NCI-H146 treated with DMSO at 0.1 percent for 48 hours (cell line): ENCODE measurements at regions not wholly inside any gene's neighbourhood (a gene's known extent, or its start where the extent isn't known, plus 50 kb on each side); places are given as distances from the start of the nearest gene placed in this dataset.

Experiments used
- DNase-seq: peaks from one replicate; lab custom pipeline; 2025; ENCODE audit not compliant: unreplicated experiment; lab: John Stamatoyannopoulos, UW

DNA sequence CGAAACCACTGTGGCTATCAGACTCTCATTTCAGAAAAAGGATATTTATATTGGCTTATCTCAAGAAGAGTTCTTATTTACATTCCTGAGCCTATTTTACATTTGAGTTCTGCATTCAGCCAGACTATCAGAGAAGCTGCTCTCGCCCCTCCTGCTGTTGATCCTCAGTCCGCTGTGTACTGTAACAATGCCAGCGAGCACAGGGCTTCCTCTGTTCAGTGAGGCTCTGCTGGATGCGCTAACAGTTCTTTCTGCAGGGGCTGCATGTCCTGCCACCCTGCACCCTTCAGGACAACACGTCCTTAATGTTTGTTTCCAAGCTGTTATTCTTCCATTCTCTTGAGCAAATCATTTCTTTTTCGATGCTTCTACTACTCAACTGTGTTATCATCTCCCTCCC is 463.7 kb upstream of the SGCG start:
- no peak for DNase-seq

DNA sequence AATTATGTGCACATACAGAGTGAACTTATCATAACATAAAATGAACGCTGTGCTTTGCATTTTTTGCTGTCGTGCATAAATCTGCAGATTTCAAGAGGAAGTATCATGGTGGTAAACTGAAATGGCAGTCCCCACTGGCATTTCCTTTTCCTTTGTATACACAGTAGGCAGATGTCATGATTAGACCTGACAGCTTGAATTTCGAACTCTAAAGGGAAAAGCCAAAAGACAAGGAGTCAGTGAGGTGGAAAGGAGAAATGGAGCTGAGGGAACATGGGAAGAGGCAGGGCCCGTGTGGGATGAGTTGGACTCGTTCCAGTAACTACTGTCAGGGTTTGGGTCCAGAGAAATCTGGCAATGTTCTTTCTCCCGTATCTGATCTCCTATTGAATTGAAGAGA is 454.1 kb upstream of the SGCG start:
- DNase-seq, result no peak

DNA sequence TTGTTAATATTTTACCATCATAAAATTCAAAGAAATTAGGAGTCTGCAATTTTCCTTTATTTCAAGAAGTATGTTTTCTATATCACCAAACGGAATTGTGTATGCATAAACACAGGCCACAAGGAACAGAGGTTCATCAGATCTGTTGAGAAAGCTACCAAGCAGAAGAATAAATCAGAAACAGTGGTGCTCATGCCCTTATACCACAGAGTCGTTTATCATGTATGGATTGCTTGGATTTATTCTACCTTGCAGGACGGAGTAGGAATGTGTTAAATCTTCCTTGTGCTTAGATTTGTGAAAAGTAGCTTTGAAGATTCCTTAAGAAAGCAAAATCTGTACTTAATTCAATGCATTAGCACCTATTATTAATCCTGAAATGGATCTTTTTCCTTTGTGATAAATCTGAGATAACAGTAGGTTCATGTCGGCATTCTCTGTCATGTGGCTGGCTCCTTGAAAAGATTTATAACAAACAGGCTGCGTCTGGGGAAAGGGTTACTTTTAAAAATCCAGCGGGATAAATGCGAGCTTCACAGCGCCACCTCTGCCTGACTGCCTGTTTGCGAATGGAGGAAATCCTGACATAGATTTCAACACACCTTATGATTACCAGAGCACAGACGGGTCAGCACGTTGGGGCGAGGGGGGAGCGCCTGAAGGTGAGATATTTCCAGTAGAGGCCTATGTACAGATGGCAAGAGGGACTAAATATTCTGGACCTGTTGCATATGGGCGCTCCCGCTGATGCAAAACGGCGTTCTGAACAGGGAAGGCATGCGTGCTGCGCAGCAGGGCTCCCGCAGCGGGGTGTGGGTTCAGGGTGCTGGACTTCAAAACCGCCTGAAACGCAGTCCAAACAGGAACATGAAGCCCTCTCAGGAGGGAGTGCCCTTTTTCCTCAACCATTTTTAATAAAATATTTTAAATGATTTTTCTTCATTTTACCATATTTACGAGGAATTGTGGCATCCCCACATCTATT is 445.5 kb upstream of the SGCG start:
- DNase-seq, result no peak

DNA sequence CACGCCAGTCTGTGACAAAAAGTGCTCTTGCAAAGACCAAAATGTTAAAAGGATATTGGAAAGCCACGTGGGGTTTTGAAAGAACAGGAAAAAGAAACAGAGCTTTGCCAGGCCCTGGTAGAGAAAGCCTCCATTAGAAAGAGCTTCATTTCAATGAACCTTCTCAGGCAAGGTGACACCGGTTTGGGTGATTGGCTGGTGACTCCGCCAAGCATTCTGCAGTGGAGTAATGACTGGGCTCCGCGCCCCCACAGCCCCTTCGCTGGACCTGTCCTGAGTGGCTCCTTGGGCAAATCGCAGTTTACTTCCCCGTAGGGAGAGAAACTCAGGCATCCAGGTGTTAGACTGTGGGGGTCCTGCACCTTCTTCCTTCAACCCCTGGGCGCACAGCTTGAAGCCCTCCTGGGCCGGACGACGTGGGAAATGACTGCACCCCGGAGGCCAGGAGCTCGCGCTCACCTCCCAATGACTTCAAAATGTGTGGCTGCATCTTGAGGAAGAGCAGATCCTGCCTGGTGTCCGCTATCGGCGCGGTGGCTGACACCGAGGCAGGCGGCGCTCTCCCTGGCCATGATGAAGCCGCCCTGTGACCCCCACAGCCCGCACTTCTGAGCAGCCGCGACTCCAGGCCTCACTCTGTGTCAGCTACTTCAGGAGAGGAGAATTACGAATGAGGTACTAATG is 444.6 kb upstream of the SGCG start:
- DNase-seq, result no peak

DNA sequence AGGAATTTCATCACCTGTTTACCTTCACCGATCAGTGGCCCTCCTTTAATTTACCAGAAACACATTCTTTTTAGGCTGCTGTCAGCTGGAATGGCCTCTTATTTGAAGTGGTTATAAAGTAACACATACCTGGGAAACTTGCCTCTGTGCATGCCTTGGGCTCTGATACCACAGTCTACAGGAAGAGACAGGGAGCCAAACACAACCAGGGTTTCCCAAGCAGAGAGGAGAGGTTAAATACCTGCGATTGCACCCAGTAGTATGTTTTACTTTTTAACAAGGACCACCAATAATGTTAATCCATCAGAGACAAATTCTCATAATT is 444.0 kb upstream of the SGCG start:
- DNase-seq, result no peak

DNA sequence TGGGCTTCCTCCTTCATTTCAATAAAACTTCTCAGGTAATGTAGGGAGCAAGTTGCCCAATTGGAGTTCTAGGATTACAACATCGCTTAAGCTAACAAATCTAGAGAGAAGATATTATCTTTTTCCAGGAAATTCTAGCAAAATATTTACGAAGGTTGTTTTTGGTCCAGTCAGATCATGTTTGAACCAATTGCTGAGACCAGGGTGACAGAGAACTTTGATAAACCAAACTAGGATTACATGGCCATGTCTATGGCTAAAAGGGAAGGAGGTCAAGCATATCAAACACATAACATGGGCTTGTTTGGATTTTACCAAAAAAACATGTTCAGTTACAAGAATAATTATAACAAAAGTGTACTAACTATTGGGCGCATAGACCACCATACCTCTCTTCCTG is 442.4 kb upstream of the SGCG start:
- no peak for DNase-seq

DNA sequence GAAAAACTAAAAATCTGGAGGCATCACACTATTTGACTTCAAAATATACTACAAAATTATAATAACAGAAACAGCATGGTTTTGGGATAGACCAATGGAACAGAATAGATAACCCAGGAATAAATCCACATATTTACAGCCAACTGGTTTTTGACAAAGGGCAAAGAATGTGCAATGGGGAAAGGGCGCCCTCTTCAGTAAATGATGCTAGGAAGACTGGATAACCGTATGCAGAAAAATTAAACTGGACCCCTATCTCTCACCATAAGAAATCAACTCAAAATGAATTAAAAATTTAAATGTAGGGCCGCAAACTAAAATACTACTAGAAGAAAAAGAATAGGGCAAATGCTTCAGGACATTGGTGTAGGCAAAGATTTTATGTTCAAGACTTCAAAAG is 440.5 kb upstream of the SGCG start:
- no peak for DNase-seq

DNA sequence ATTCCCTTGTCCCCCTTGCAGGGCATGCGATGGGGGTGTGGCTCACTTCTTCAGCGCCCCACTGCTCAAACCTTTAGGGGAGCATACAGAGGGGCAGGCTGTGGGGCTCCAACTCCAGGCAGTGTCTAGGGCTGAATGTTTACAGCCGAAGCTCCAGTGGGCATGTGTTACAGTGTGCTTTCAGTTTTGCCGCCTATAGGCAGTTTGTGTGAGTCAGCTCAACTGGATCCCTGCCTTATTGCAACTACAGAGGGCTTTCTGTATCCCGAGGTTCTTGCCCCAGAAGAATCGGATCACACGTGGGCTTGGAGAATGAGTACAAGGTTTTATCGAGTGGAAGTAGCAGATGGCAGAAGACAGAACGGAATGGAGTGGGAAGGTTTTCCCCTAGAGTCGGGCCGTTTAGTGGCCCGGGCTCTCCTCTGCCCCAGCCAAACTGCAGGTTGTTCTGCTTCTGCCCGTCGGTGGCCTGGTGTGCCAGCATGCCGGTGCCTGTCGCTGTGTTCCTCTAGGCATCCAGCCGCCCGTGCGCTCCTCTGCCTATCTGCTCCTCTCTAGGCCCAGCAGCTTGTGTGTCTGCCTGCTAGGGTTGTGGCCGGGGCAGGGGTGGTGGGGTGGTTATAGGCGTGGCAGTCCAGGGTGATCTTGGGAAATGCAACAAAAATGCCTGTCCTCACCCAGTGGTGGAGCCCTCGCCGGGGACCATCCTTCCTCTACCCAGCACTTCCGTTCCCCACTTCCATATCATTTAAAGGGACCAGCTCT is 435.9 kb upstream of the SGCG start:
- DNase-seq, result no peak

DNA sequence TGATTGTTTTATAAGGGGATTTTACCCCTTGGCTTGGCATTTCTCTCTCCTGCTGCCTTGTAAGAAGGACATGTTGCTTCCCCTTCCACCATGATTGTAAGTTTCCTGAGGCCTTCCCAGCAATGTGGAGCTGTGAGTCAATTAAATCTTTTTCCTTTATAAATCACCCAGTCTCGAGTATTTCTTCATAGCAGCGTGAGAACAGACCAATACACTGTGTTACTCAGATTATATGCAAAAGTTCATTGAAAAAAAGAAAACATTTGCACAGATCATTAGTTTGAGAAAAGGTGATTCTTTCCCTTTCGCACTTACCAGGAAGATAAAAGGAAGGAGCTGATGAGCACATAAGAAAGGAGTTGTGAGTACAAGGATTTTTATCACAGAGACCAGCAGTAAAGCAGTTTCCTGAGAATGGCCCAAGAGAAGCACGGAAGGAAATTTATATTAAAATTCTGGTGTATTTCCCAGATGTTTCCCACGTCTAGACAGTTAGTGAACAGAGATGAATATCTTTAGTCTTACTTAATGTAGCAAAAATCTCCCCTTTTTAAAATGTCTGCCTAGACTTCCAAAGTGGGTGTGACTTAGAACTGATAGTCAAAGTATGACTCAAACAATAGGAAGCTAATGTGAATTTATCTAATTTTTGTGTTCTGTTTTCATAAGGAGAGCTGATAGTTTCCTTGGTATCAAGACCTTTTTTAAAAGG is 431.8 kb upstream of the SGCG start:
- DNase-seq, result no peak

DNA sequence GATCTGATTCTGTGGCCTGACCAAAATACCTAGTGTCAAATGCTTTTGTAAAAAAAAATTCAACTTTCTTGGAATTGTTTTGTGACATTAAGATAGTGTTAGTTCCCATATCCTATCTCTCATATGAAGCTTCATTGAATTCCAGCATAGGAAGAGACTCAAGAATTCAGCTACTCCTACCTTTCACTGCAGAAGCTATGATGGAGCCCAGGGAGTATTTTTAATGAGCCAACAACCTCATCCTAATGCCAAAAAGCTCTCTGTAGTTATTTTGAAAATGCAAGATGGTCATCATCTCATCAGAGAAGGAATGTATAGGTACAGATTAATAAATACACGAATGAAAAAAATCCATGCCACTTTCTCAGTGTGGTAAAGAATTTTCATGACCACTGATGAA is 431.2 kb upstream of the SGCG start:
- DNase-seq, result no peak

DNA sequence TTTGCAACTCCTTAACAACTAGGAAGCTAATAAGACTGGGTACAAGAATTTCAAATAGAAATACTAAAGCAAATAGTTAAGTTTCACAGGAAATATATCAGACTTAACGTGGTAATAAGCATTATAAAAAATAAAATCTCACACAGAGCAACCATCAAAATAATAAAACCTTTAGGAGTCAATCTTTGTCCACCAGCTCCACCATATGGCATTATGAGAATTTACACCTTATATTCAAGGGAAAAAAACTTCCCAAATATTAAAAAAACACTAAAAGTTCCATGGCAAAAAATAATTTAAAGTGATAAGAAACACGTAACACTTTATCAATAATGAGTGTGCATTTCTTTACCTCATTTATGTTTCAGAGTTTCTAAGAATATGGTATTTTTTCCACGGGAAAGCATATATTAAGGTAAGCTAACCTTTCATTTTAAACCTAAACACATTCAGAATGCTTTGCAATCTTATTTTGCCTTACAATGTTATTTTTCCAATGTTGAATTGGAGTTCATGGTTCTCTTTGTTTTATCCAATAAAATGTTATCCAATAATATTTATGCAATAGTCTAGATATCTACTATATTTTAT is 423.2 kb upstream of the SGCG start:
- DNase-seq, result no peak

DNA sequence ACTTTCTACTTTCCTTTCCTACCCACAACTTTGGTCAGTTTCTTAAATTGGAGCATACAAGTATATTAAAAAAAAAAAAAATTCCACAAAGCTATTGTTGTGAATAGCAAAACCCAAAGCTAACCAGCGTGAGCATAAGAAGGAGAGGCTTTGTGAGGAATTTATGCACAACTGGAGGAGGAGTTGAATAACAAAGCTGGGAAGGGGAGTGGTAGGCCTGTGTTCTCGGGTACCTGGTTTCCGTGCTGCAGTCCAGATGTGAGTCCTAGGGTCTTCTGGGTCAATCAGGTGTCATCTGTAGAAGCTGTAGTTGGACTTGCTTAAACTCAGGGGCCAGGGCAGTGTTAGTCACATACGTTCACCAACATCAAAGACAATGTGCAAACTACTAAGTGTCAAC is 422.5 kb upstream of the SGCG start:
- DNase-seq, result no peak

DNA sequence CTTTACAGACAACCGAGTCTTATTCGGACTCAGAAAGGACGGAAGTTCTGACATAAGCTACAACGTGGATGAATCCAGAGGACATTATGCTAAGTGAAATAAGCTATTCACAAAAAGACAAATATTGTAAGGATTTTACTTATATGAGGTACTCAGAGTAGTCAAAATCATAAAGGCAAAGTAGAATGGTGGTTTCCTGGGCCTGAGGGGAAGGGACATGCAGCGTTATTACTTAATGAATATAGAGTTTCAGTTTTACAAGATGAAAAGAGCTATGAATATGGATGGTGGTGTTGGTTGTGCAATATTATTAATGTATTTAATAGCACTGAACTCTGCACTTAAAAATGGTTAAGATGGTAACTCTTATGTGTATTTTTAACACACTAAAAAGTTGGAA is 419.1 kb upstream of the SGCG start:
- no peak for DNase-seq

DNA sequence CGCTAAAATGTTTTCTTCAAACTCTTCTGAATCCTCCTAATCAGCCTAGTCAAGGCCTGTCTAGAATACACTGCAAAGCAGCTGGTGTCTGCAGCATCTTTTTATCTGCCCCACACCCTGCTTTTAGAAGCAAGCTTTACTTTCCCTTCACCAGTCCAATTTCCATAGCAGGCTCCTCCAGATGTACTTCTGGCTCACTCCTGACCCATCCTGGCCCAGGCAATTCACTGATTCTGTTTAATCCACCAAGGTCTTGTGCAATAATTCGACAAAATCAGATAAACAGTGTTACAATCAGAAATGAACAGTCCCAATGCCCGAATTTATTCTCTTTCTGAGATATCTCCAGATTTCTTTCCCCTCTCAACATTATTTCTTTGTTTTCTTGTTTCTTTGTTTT is 415.2 kb upstream of the SGCG start:
- DNase-seq, result no peak

DNA sequence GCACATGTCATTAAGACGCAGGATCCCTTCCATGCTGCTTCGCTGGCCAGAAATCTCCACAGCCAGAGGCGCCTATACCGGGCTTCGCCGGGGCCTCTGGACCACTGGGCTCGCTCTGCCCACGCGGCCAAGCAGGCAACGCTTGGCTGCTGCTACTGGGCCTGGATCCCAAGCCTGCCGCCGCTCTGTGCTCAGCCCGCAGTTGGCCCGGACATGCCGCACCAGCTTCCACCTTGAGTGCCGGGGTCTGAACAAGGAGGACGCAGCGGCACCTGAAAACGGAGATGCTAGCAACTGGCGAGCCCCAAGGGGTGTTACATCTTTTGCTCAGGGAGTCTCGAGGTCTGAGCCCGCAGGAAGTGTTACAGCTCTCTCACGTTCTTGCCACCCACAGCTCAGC is 409.9 kb upstream of the SGCG start:
- DNase-seq, result no peak

DNA sequence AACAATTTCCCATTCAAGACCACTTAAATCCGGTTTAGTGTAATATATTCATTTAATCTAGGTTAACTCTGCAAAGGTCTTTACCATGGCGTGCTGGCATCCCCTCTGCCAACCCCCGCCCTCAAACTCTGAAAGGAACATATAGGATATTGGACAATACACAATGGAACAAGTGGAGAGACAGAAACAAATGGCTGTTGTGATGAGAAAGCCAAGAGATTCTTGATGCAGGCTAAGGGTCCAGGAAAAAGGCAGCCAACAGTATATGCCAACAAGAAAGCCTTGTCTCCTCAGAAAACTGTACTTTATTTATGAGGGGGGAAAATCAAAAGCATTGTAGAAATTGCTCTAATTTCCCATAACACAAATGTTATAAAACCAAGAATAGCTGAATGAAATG is 407.3 kb upstream of the SGCG start:
- DNase-seq, result no peak

DNA sequence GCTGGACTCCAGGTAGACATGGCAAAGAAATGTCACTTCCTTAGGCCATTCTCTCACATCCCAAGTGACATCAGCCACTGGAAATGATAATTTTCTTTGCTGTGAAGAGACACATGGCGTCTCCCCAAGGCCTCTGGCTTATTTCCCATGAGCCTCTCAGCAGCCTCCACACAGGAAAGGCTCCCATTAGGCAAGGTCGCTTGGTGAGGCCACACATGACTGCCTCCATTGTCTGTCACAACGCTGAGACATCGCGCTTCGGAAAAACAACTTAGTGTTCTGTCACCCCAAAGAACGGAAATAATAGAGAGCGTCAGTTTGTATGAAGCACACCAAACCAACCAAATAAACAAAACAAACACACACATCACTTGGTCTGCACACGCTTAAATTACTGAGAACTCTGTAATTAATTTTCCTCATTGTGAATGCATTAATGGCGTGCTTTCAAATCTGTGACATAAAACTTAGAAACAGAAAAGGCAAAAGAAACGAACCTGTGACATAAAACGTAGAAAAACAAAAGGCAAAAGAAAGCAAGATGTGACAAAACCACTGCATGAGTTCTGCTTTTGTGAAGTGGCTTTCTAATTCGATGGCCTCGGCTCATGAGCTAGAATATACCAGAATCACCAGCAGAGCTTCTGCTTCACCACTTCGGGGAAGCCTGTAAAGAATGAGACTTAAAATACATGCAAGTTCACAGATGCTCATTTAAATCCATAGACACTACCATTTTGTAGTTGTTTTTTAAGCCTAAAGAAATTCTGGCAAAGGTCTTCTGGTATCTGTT is 404.2 kb upstream of the SGCG start:
- DNase-seq, result no peak

DNA sequence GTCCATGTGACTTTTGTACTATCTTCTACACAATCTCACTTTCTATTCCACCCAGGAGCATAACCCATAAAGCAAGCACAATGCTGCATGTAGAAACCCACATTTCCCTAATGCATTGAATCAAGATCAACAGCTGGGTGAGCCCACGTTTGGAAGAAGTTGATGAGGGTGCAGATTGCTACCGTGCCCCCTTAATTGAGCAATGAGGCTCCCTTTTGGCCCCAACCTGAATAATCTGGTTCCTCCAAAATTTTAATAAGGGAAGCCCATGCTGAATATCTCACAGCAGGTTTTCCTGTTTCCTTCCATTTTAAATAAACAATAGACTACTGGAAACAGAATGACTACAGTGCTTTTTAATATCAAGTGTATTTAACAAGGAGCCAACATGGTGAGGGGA is 403.6 kb upstream of the SGCG start:
- no peak for DNase-seq

DNA sequence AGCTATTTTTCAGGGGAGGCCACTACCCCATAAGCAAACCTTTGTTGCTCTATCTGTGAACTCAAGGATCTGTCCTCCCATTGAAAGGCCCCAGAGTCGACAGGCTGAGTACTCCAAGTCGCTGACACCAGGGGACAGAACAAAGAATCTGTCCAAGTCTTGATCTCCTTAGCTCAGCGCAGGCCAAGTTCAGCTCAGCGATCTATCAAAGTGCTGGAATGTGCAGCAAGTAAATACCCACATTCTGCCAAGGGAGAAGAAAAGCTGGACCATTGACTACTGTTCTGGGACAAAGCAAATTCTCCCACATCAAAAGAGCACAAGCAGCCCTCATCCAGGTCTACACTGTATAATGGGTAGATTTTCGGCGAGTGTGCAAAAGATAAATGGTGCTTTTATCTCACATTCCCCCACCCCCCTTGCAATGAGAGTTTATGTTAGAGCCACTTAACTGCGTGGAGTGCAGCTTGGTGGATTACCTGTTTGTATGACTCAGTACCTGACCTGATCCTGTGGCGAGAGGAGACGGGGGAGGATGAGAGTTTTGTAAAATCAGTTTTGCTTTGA is 391.7 kb upstream of the SGCG start:
- DNase-seq, result no peak

DNA sequence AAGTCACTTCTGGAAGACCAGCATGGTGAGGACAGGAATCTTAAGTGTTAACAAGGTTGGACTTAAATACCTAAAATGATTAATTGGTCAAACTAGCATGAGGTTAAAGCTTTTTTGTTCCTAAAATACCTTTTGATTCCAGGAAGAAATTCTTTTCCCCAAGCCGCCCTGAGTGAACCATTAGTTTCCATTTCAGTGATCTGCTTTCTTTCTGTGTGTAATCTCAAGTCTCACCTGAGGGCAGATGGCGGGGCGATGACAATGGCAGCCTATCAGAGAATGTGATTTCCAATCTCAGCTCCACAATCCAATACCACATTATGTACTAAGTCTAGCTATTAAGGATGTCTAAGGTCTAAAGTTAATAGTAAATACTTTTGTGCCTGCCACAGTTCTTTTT is 390.9 kb upstream of the SGCG start:
- no peak for DNase-seq
